KMS-11 (cell line): ENCODE measurements at regions not wholly inside any gene's neighbourhood (a gene's known extent, or its start where the extent isn't known, plus 50 kb on each side); places are given as distances from the start of the nearest gene placed in this dataset.

ENCODE experiments used
- H2AFZ ChIP-seq: fragments of 200-600 bp; sonication (generic); 2 replicates; pipeline ENCODE4 v1.6.1; 2016; ENCODE audit warnings: antibody characterized with exemption, mixed run types, low read depth
- H3K27ac ChIP-seq: fragments of 200-600 bp; sonication (generic); 2 replicates; pipeline ENCODE4 v1.6.1; 2016; ENCODE audit warnings: mild to moderate bottlenecking, mixed run types
- H3K27me3 ChIP-seq: fragments of 200-600 bp; sonication (generic); 2 replicates; pipeline ENCODE4 v1.6.1; 2017; ENCODE audit warnings: mild to moderate bottlenecking, low read depth, mixed run types, moderate library complexity; ENCODE audit not compliant: insufficient read depth
- H3K36me3 ChIP-seq: fragments of 200-600 bp; sonication (generic); 2 replicates; pipeline ENCODE4 v1.6.1; 2017; ENCODE audit warnings: mild to moderate bottlenecking, mixed run types; ENCODE audit not compliant: insufficient read depth
- H3K4me1 ChIP-seq: fragments of 200-600 bp; sonication (generic); 2 replicates; pipeline ENCODE4 v1.6.1; 2016; ENCODE audit warnings: mild to moderate bottlenecking, low read depth, mixed run types; ENCODE audit not compliant: poor library complexity, severe bottlenecking
- H3K4me2 ChIP-seq: fragments of 200-600 bp; sonication (generic); 2 replicates; pipeline ENCODE4 v1.7.0; 2016; ENCODE audit warnings: mild to moderate bottlenecking, mixed run types
- H3K4me3 ChIP-seq: fragments of 200-600 bp; sonication (generic); IDR thresholded peaks from 2 replicates; pipeline ENCODE4 v1.6.1; 2017; ENCODE audit warnings: low read depth, low read length, mixed read lengths; ENCODE audit not compliant: insufficient read depth
- H3K79me2 ChIP-seq: fragments of 200-600 bp; sonication (generic); 2 replicates; pipeline ENCODE4 v1.6.1; 2016; ENCODE audit warnings: low read depth, mixed run types; ENCODE audit not compliant: insufficient read depth
- H3K9ac ChIP-seq: fragments of 200-600 bp; sonication (generic); 2 replicates; pipeline ENCODE4 v1.6.1; 2016; ENCODE audit warnings: mild to moderate bottlenecking, mixed run types
- H4K20me1 ChIP-seq: fragments of 200-600 bp; sonication (generic); 2 replicates; pipeline ENCODE4 v1.6.1; 2016; ENCODE audit warnings: mild to moderate bottlenecking, mixed run types; ENCODE audit not compliant: insufficient read depth
- CTCF ChIP-seq: fragments of 200-600 bp; sonication (generic); conservative IDR thresholded peaks from 2 replicates; pipeline ENCODE4 v1.6.1; 2017; ENCODE audit warnings: low read depth, mild to moderate bottlenecking, antibody characterized with exemption, low read length, moderate library complexity, mixed read lengths

- Histone ChIP-seq H3K36me3 (no peaks in the 10 kb centered on the region), H3K4me1 (no peaks in the 10 kb centered on the region), H3K27me3 (no peaks in the 10 kb centered on the region), H3K4me2 (no peak overlapping the region), H3K4me3 (no peak overlapping the region), H3K9ac (no peak overlapping the region), H3K79me2 (no peaks in the 10 kb centered on the region), H4K20me1 (no peaks in the 10 kb centered on the region), H3K27ac (no peak overlapping the region), H2AFZ (no peak overlapping the region)
- no peak for TF ChIP-seq CTCF
Measured at GRCh38 chrX:1035206-1035605, 177.2 kb downstream of the CRLF2 start.

- H2AFZ ChIP-seq = no peak overlapping the region
- TF ChIP-seq CTCF = no peak
- no peak overlapping the region for H3K27ac ChIP-seq
Measured at GRCh38 chrX:1034717-1035116, 177.7 kb downstream of the CRLF2 start.

GRCh38 chrX:1031521-1032430 is 180.7 kb downstream of the CRLF2 start:
- no peaks in the 10 kb centered on the region for H3K27me3 ChIP-seq
- H3K4me3 ChIP-seq = no peak overlapping the region

More at GRCh38 chrX:1034717-1035116, 177.7 kb downstream of the CRLF2 start:
- no peaks in the 10 kb centered on the region for H3K4me1 ChIP-seq
- H3K4me3 ChIP-seq = no peak overlapping the region
- H3K27me3 ChIP-seq = no peaks in the 10 kb centered on the region
- H3K9ac ChIP-seq = no peak overlapping the region
- no peak overlapping the region for H3K4me2 ChIP-seq
- no peaks in the 10 kb centered on the region for H4K20me1 ChIP-seq
- no peaks in the 10 kb centered on the region for H3K36me3 ChIP-seq
- no peaks in the 10 kb centered on the region for H3K79me2 ChIP-seq

GRCh38 chrX:1029494-1029893 is 183.0 kb downstream of the CRLF2 start:
- Histone ChIP-seq H3K36me3 (no peaks in the 10 kb centered on the region), H3K4me2 (no peak overlapping the region), H4K20me1 (no peaks in the 10 kb centered on the region), H2AFZ (no peak overlapping the region), H3K4me1 (peaks cover 9% of the 10 kb centered on the region), H3K27me3 (no peaks in the 10 kb centered on the region), H3K4me3 (no peak overlapping the region), H3K9ac (no peak overlapping the region), H3K27ac (no peak overlapping the region), H3K79me2 (no peaks in the 10 kb centered on the region)
- TF ChIP-seq CTCF = no peak

More at GRCh38 chrX:1031521-1032430, 180.7 kb downstream of the CRLF2 start:
- Histone ChIP-seq H4K20me1 (no peaks in the 10 kb centered on the region), H3K36me3 (no peaks in the 10 kb centered on the region), H3K4me1 (peaks cover 4% of the 10 kb centered on the region), H3K4me2 (no peak overlapping the region), H3K27ac (no peak overlapping the region), H3K79me2 (no peaks in the 10 kb centered on the region), H3K9ac (no peak overlapping the region), H2AFZ (no peak overlapping the region)
- TF ChIP-seq CTCF = no peak
